IMR-90 (cell line): ENCODE measurements at regions not wholly inside any gene's neighbourhood (a gene's known extent, or its start where the extent isn't known, plus 50 kb on each side); places are given as distances from the start of the nearest gene placed in this dataset.

Experiments used
- ATAC-seq: fragments of 200-7000 bp; cut with Tn5 transposase; 2 replicates; pipeline ENCODE4 v1.9.1; 2020; ENCODE audit warnings: low read depth, mild to moderate bottlenecking, moderate library complexity
- BruUV-seq: library from RNA; stranded (reverse); fragments of 400-500 nt; replicated peaks from 2 replicates; lab custom pipeline; 2021; lab: Mats Ljungman, UMichigan
- CTCF ChIA-PET: fragments of 300-600 bp; formaldehyde crosslinking; extraction: SDS; loops from one replicate; lab custom pipeline; 2021; ENCODE audit warnings: antibody characterized with exemption; lab: Yijun Ruan, JAX
- POLR2A ChIA-PET: fragments of 300-600 bp; sonication (Branson Sonifier 250); formaldehyde crosslinking; loops from one replicate; lab custom pipeline; 2022; ENCODE audit warnings: antibody characterized with exemption; ENCODE audit not compliant: unreplicated experiment; lab: Charles Lee
- DNase-seq: peaks from one replicate; pipeline ENCODE4 v3.0.0; 2013
- H2AFZ ChIP-seq: replicated peaks from 2 replicates; pipeline ENCODE3; 2013; ENCODE audit warnings: low read length, mild to moderate bottlenecking; ENCODE audit not compliant: poor library complexity
- H2AK5ac ChIP-seq: 2 replicates; pipeline ENCODE4 v1.6.1; 2013; ENCODE audit warnings: low read depth, low read length, inconsistent platforms
- H2AK9ac ChIP-seq: replicated peaks from 2 replicates; pipeline ENCODE3; 2013; ENCODE audit warnings: mild to moderate bottlenecking, low read depth, low read length, moderate library complexity; ENCODE audit not compliant: poor library complexity
- H2BK120ac ChIP-seq: 2 replicates; pipeline ENCODE4 v1.6.1; 2013; ENCODE audit warnings: low read depth, low read length, inconsistent platforms
- H2BK15ac ChIP-seq: 3 replicates; pipeline ENCODE4 v1.6.1; 2013; ENCODE audit warnings: low read depth, low read length, inconsistent platforms
- H2BK20ac ChIP-seq: 2 replicates; pipeline ENCODE4 v1.6.1; 2013; ENCODE audit warnings: low read depth, mild to moderate bottlenecking, inconsistent platforms, low read length, moderate library complexity
- H2BK5ac ChIP-seq: 2 replicates; pipeline ENCODE4 v1.6.1; 2013; ENCODE audit warnings: mild to moderate bottlenecking, low read depth, low read length, inconsistent platforms; ENCODE audit not compliant: poor library complexity, severe bottlenecking
- H3K14ac ChIP-seq: replicated peaks from 2 replicates; pipeline ENCODE4 v1.6.1; 2013; ENCODE audit warnings: low read depth, low read length, inconsistent platforms
- H3K18ac ChIP-seq: 2 replicates; pipeline ENCODE4 v1.6.1; 2013; ENCODE audit warnings: low read depth, low read length, control low read depth
- H3K23ac ChIP-seq: 2 replicates; pipeline ENCODE4 v1.6.1; 2013; ENCODE audit warnings: low read depth, low read length, inconsistent platforms
- H3K27ac ChIP-seq: 2 replicates; pipeline ENCODE4 v1.5.1; 2013; ENCODE audit warnings: mild to moderate bottlenecking, control low read depth, low read length; ENCODE audit not compliant: insufficient read depth
- H3K27me3 ChIP-seq: 2 replicates; pipeline ENCODE4 v1.6.1; 2013; ENCODE audit warnings: low read length; ENCODE audit not compliant: control insufficient read depth, insufficient read depth
- H3K36me3 ChIP-seq: 2 replicates; pipeline ENCODE4 v1.6.1; 2013; ENCODE audit warnings: low read length, mixed read lengths; ENCODE audit not compliant: control insufficient read depth, insufficient read depth
- H3K4ac ChIP-seq: 2 replicates; pipeline ENCODE4 v1.6.1; 2013; ENCODE audit warnings: low read depth, low read length, inconsistent platforms
- H3K4me1 ChIP-seq: 2 replicates; pipeline ENCODE4 v1.6.1; 2013; ENCODE audit warnings: low read length, mixed read lengths; ENCODE audit not compliant: control insufficient read depth, insufficient read depth
- H3K4me2 ChIP-seq: 2 replicates; pipeline ENCODE4 v1.6.1; 2013; ENCODE audit warnings: low read depth, mild to moderate bottlenecking, control low read depth, low read length, moderate library complexity
- H3K4me3 ChIP-seq: 2 replicates; pipeline ENCODE4 v1.5.1; 2013; ENCODE audit warnings: low read depth, mild to moderate bottlenecking, control low read depth, low read length, moderate library complexity; ENCODE audit not compliant: insufficient read depth
- H3K56ac ChIP-seq: 2 replicates; pipeline ENCODE4 v1.6.1; 2013; ENCODE audit warnings: low read length, inconsistent platforms; ENCODE audit not compliant: insufficient read depth; ENCODE audit errors: extremely low read depth
- H3K79me1 ChIP-seq, 2 experiments: 2 replicates each; pipeline ENCODE4 v1.6.1; 2013; ENCODE audit warnings: low read length in 2 of 2, inconsistent platforms in 1 of 2, low read depth in 1 of 2
- H3K9ac ChIP-seq: 2 replicates; pipeline ENCODE4 v1.6.1; 2013; ENCODE audit warnings: low read depth, low read length, control low read depth
- H3K9me1 ChIP-seq: 2 replicates; pipeline ENCODE4 v1.6.1; 2013; ENCODE audit warnings: low read length, inconsistent platforms; ENCODE audit not compliant: insufficient read depth
- H3K9me3 ChIP-seq: 2 replicates; pipeline ENCODE4 v1.6.1; 2013; ENCODE audit warnings: low read length; ENCODE audit not compliant: control insufficient read depth, insufficient read depth
- H4K20me1 ChIP-seq: 2 replicates; pipeline ENCODE4 v1.6.1; 2013; ENCODE audit warnings: low read length, inconsistent platforms; ENCODE audit not compliant: insufficient read depth
- H4K5ac ChIP-seq: 2 replicates; pipeline ENCODE4 v1.6.1; 2013; ENCODE audit warnings: mild to moderate bottlenecking, low read depth, low read length, control low read depth
- H4K8ac ChIP-seq, 2 experiments: 2 replicates each; pipeline ENCODE4 v1.6.1; 2013; ENCODE audit warnings: low read depth in 2 of 2, low read length in 2 of 2, control low read depth in 1 of 2, inconsistent platforms in 1 of 2
- H4K91ac ChIP-seq: 2 replicates; pipeline ENCODE4 v1.6.1; 2013; ENCODE audit warnings: low read depth, low read length, inconsistent platforms; ENCODE audit not compliant: insufficient read depth
- MAZ ChIP-seq: IDR thresholded peaks from 2 replicates; pipeline ENCODE4 v1.6.1; 2012; ENCODE audit warnings: low read depth, mild to moderate bottlenecking, low read length, improper control_type of control experiment, moderate library complexity, borderline replicate concordance
- NFE2L2 ChIP-seq: fragments of 150-350 bp; IDR thresholded peaks from 2 replicates; pipeline ENCODE4 v1.6.1; 2016; ENCODE audit warnings: low read depth, mild to moderate bottlenecking, low read length
- WGBS, 2 experiments: methylation state at CpG; one replicate each; pipeline versions ENCODE4 v1.1.5 to v1.1.7; 2013; ENCODE audit warnings: missing lambda C conversion rate in 2 of 2; ENCODE audit not compliant: insufficient read length in 1 of 2; ENCODE audit errors: extremely low coverage in 2 of 2; 5-methylcytosine and 5-hydroxymethylcytosine counted together
- dilution Hi-C: fragments of 300-500 bp; cut with HindIII; formaldehyde crosslinking; loops from one replicate; pipeline ENCODE4 v1.14.3; 2018; ENCODE audit warnings: low sequenced_read_pairs; ENCODE audit not compliant: unreplicated experiment
- in situ Hi-C: fragments of 300-500 bp; cut with MboI; formaldehyde crosslinking; loops from 3 replicates; pipeline ENCODE4 v1.14.3; 2019; ENCODE audit warnings: low sequenced_read_pairs, inconsistent platforms, mixed read lengths
- intact Hi-C: fragments of 100-400 bp; cut with micrococcal nuclease; formaldehyde crosslinking; loops from 2 replicates; pipeline ENCODE4 v1.10.0; 2022

DNA sequence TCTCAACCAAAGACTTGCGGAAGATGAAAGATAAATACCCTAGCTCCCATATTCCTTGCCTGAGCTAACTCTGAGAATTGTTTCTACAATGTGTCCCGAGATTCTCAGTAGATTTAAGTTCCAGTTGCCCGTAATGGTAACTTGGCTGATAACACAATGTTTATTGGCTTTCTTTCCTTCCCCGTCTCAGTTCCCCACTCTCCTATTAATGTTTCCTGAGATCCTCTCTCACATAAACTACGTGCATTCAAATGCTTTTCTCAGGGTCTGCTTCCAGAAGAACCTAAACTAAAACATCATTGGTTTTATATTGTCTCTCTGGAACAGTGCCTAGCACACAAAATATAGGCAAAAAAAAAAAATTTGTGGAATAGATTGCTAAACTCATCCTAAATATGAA lies 794.2 kb upstream of the ADGRL2 start:
- no peak overlapping the region for H2AK9ac ChIP-seq
- no peak for DNase-seq
- no peak overlapping the region for H3K23ac ChIP-seq
- H4K8ac ChIP-seq: no peak overlapping the region
- TF ChIP-seq MAZ (no peak), NFE2L2 (no peak)
- 80% methylated on average over 1 of the region's 5 CpGs; no CpG with 5 or more reads in 1 of the 2 experiments for WGBS, 2 experiments
- no peak overlapping the region for H3K9ac ChIP-seq
- no peak overlapping the region for H3K56ac ChIP-seq
- no peaks in the 10 kb centered on the region for H3K4me1 ChIP-seq
- H3K27ac ChIP-seq: no peak overlapping the region
- ChIA-PET POLR2A (no interaction called here), CTCF (interaction anchor here (0.5 kb wide), 1 partner anchor 237 kb away, joined by 3 read pairs; no protein-coding TSS in a partner anchor)
- no peak overlapping the region for H2BK20ac ChIP-seq
- no peaks in the 10 kb centered on the region for H3K79me1 ChIP-seq
- no peak overlapping the region for H3K4me3 ChIP-seq
- no peaks in the 10 kb centered on the region for H3K36me3 ChIP-seq
- H3K4ac ChIP-seq: no peak overlapping the region
- in situ Hi-C loops: no loop called here
- H4K20me1 ChIP-seq: no peaks in the 10 kb centered on the region
- no peak for ATAC-seq
- dilution Hi-C loops: no loop called here
- no peak overlapping the region for H3K18ac ChIP-seq
- no peaks in the 10 kb centered on the region for H3K9me1 ChIP-seq
- intact Hi-C loops: no loop called here
- H4K5ac ChIP-seq: no peak overlapping the region
- no peaks in the 10 kb centered on the region for H3K27me3 ChIP-seq
- H4K91ac ChIP-seq: no peak overlapping the region
- no peak overlapping the region for H3K14ac ChIP-seq
- no peak overlapping the region for H2BK15ac ChIP-seq
- H2AFZ ChIP-seq: no peak overlapping the region
- no peak overlapping the region for H2BK120ac ChIP-seq
- H2BK5ac ChIP-seq: no peak overlapping the region
- no TSS peak for BruUV-seq
- no peak overlapping the region for H2AK5ac ChIP-seq
- no peaks in the 10 kb centered on the region for H3K9me3 ChIP-seq
- no peak overlapping the region for H3K4me2 ChIP-seq
